ENCODE measurements at regions not wholly inside any gene's neighbourhood (a gene's known extent, or its start where the extent isn't known, plus 50 kb on each side); places are given as distances from the start of the nearest gene placed in this dataset.

- Mint-ChIP-seq H3K27me3 (peaks cover 5 to 20% of the 10 kb centered on the region in 2 donors), H3K27ac (no peak overlapping the region), H3K9me3 (peaks cover 2 to 12% of the 10 kb centered on the region in 2 donors), H3K4me3 (no peak overlapping the region), H3K4me1 (peaks cover 0 to 2% of the 10 kb centered on the region in 2 donors), H3K36me3 (peaks cover 0 to 4% of the 10 kb centered on the region in 2 donors)
- no peak for DNase-seq
- no peak for ATAC-seq (replicated peaks)
Observed at GRCh38 chr11:70486731-70487130, 88.4 kb downstream of the CTTN start.

DNA sequence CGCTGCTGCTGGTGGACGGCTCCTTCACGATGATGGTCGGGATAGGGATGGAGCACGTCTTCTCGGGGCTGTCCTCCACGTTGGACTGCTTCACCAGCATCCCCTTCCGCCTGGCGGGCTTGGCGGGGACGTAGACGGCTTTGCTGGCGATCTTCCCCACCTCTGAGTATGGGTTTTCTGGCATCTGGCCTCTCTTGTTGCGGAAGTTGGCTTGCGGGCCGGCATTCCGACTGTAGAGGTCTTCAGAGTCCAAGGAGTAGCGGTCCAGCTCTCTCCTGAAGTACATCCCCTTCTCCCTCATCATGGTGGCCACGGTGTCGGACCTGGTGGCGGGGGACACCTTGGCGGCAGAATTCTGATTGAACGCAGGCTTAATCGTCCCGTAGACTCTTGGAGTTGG is 88.8 kb downstream of the CTTN start:
- Mint-ChIP-seq H3K27me3 (peaks cover 5 to 16% of the 10 kb centered on the region in 2 donors), H3K4me3 (no peak overlapping the region)

GRCh38 chr11:70487756-70488155 is 89.4 kb downstream of the CTTN start:
- Mint-ChIP-seq H3K36me3 (peaks cover 0 to 4% of the 10 kb centered on the region in 2 donors), H3K4me1 (peaks cover 0 to 2% of the 10 kb centered on the region in 2 donors), H3K9me3 (peaks cover 4 to 15% of the 10 kb centered on the region in 2 donors), H3K4me3 (no peak overlapping the region), H3K27me3 (peaks cover 5 to 12% of the 10 kb centered on the region in 2 donors), H3K27ac (no peak overlapping the region)
- DNase-seq (no peak), ATAC-seq (replicated peaks) (no peak)

More for the DNA sequence above, 88.8 kb downstream of the CTTN start:
- Mint-ChIP-seq H3K27ac (no peak overlapping the region), H3K4me1 (peaks cover 0 to 2% of the 10 kb centered on the region in 2 donors), H3K36me3 (peaks cover 0 to 4% of the 10 kb centered on the region in 2 donors), H3K9me3 (peaks cover 4 to 15% of the 10 kb centered on the region in 2 donors)
- no peak for DNase-seq
- no peak for ATAC-seq (replicated peaks)

DNA sequence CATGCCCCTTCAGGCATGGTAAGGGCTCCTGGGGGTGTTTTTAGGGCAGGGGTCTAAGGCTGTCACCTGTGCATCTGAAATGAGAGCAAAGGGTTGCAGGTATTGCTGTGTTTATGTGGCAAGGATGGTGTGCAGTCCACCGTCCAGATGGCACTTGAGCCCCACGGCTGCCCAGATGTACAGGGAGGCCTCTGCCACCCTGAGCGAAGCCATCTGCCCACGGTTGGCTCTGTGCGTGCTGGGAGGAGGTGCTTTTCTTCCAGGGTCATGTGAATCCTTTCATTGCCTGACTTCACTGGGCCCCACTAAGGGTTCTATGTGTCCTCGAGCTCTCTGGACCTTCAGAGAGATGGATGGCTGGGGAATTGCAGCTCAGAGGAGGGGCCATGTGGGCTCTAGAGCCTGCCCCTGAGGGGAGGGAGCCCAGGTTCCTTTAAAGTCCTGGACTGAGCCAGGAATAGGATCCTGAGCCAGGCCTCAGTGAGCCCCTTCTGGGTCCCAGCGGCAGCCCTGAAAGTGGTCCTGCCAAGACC is 89.9 kb downstream of the CTTN start:
- DNase-seq: no peak
- Mint-ChIP-seq H3K4me3 (no peak overlapping the region), H3K4me1 (peaks cover 0 to 2% of the 10 kb centered on the region in 2 donors), H3K9me3 (peaks cover 4 to 15% of the 10 kb centered on the region in 2 donors), H3K27ac (no peak overlapping the region), H3K27me3 (peaks cover 5 to 12% of the 10 kb centered on the region in 2 donors), H3K36me3 (peaks cover 0 to 4% of the 10 kb centered on the region in 2 donors)
- no peak for ATAC-seq (replicated peaks)

DNA sequence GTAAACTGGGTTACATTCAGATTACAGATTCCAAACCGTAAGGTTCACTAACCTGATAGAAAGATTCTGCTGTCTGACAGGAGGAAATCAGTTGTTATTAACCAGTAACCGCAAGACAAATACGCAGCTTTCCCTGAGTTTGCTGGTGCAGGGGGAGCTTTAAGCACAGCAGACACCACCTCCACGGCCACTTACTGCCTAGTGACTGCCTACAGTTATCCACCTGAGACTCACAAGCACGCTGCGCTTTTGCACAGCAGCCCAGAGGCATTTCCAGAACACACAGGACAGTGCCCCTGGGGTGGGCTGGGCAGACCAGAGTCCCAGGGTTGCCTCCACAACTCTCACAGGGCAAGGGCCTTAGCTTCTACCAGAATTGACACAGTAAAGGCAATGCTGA is 90.9 kb downstream of the CTTN start:
- Mint-ChIP-seq H3K4me3 (no peak overlapping the region), H3K27ac (no peak overlapping the region), H3K9me3 (peaks cover 4 to 15% of the 10 kb centered on the region in 2 donors), H3K4me1 (peaks cover 0 to 2% of the 10 kb centered on the region in 2 donors), H3K27me3 (peaks cover 2 to 12% of the 10 kb centered on the region in 2 donors), H3K36me3 (peaks cover 0 to 4% of the 10 kb centered on the region in 2 donors)
- ATAC-seq (replicated peaks) (no peak), DNase-seq (no peak)

DNA sequence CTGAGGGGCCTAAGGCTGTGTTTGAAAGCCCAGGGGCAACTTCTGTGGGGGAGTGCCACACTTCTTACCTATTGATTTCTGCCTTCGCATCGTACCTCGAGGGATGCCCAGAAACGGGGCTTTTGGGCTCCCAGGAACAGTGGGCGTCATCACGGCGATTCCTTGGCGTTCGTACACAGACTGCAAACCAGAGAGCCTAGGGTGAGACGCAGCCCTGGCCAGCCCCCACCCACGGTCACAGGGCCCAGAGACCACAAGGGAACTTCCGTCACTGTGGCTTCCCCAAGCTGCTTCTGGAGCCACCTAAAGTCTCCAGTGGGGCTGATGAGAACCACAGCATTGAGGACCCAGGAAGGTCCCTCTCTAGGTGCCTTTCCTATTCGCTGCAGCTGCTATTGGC is 91.9 kb downstream of the CTTN start:
- Mint-ChIP-seq H3K27ac (peak overlapping the region; percentile 37), H3K4me3 (no peak overlapping the region), H3K36me3 (peaks cover 0 to 4% of the 10 kb centered on the region in 2 donors), H3K27me3 (peaks cover 5 to 6% of the 10 kb centered on the region in 2 donors), H3K4me1 (peaks cover 0 to 2% of the 10 kb centered on the region in 2 donors), H3K9me3 (peaks cover 4 to 15% of the 10 kb centered on the region in 2 donors)
- DNase-seq (peak; percentile 22), ATAC-seq (replicated peaks) (peak; percentile 67 to 82)

DNA sequence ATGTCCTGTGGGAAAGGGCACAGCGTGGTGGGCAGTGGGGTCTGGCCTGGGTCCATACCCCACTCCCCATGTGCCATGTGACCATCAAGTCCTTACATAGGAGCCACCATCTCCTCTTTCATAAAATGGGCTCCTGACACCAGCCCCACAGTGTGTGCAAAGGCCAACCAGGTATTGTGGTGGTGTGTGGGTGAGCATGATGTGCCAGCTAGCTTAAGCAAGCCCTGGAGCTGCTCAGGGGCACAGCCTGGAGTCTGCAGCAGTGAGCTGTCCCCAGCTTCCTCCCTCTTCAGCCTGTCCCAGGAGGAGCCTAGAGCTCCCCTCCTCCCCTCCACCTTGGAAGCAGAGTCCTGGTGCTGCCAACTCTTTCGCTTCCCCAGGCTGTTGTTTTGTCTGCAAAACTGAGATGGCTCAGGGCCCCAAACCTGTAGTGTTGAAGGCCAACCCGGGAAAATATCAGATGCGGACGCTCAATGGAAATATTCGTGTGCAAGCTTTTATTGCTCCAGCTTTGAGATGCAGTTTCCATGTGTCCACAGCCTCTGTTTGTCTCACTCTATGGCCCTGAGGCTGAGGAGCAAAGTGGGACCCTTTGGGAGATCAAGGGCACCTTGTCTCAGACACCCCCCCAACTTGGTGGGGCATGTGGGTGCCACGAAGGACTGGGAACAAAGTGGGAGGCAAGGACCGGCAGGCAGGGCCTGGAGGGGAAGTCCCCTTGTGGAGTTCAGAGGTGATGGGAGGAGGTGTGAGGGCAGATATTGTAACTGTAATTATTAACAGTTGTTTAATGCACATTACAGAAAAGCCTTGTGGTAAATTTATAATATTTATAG is 92.6 kb downstream of the CTTN start:
- Mint-ChIP-seq H3K4me3 (no peak overlapping the region), H3K9me3 (peaks cover 4 to 15% of the 10 kb centered on the region in 2 donors), H3K27ac (no peak overlapping the region), H3K36me3 (peaks cover 0 to 4% of the 10 kb centered on the region in 2 donors), H3K4me1 (peaks cover 0 to 2% of the 10 kb centered on the region in 2 donors), H3K27me3 (peaks cover 6 to 11% of the 10 kb centered on the region in 2 donors)
- ATAC-seq (replicated peaks) (peak in 1 of 2 donors; percentile 52), DNase-seq (no peak)

- ATAC-seq (replicated peaks): no peak
- Mint-ChIP-seq H3K4me1 (peaks cover 0 to 2% of the 10 kb centered on the region in 2 donors), H3K36me3 (peaks cover 0 to 4% of the 10 kb centered on the region in 2 donors), H3K9me3 (peaks cover 4 to 15% of the 10 kb centered on the region in 2 donors), H3K27me3 (peaks cover 6 to 12% of the 10 kb centered on the region in 2 donors), H3K4me3 (no peak overlapping the region), H3K27ac (no peak overlapping the region)
- no peak for DNase-seq
Observed at GRCh38 chr11:70491696-70492472, 93.6 kb downstream of the CTTN start.

DNA sequence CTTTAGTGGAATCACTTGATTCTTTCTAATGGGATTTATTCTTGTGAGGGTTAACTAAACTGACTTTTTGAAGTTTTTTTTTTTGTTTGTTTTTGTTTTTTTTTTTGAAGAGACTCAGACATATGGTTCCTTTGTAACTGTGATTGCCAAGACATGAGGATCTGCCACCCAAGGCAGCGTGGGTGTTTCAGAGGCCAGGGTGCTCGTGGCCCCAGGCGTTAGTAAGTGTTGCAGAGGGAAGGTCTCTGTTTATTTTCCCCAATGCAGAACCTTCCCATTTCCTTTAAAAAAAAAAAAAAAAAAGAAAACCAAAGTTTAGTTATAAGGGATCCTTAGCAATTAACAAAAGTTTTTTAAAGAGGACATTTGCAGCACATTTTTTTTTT is 94.8 kb downstream of the CTTN start:
- Mint-ChIP-seq H3K4me3 (no peak overlapping the region), H3K27ac (no peak overlapping the region), H3K9me3 (peaks cover 4 to 14% of the 10 kb centered on the region in 2 donors), H3K36me3 (peaks cover 0 to 4% of the 10 kb centered on the region in 2 donors), H3K27me3 (peaks cover 0 to 12% of the 10 kb centered on the region in 2 donors), H3K4me1 (peaks cover 0 to 2% of the 10 kb centered on the region in 2 donors)
- ATAC-seq (replicated peaks): no peak
- DNase-seq: no peak

- ATAC-seq (replicated peaks) (no peak), DNase-seq (no peak)
- peaks cover 0 to 12% of the 10 kb centered on the region in 2 donors for H3K27me3 Mint-ChIP-seq
- peaks cover 0 to 2% of the 10 kb centered on the region in 2 donors for H3K4me1 Mint-ChIP-seq
- H3K9me3 Mint-ChIP-seq: peaks cover 4 to 14% of the 10 kb centered on the region in 2 donors
- H3K36me3 Mint-ChIP-seq: peaks cover 0 to 4% of the 10 kb centered on the region in 2 donors
- H3K27ac Mint-ChIP-seq: no peak overlapping the region
- no peak overlapping the region for H3K4me3 Mint-ChIP-seq
Observed at GRCh38 chr11:70493891-70494290, 95.6 kb downstream of the CTTN start.

DNA sequence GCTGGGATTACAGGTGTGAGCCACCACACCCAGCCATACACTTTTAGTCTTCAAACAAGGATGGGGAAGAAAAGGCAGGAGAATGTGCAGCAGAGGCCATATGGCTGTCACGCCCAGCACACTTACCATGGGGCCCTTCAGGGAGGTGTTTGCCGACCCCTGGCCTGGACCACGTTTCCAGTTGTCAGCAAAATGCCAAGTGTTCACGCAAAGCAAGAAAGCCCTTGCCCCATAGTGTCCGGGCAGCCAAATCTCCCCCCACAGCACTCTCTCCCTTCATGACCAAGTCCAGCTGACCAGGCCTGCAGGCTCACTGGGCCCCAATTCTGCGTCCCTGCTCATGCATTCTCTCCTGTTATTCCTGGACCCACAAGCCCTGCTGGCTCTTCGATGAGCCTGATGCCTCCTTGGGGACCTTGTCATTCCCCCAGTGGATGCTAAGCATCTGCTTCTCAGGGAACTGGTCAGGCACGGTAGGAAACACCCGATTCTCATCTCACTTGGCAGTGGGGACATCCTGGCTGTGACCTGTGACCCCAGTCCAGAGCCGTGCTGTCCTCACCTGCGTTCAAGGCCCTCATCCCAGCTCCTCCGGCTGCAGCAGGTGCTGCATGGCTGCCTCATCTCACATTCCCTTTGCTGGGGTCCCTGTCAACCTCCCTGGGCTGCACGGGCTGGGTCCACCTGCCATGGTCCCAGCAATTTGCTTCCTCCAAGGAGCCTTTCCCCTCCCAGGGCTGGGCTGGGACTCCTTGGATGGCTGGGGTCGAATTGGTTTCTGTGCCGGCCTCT is 96.4 kb downstream of the CTTN start:
- Mint-ChIP-seq H3K9me3 (peaks cover 4 to 14% of the 10 kb centered on the region in 2 donors), H3K4me3 (no peak overlapping the region), H3K36me3 (peaks cover 0 to 4% of the 10 kb centered on the region in 2 donors), H3K27ac (no peak overlapping the region), H3K4me1 (peaks cover 0 to 2% of the 10 kb centered on the region in 2 donors), H3K27me3 (peaks cover 0 to 15% of the 10 kb centered on the region in 2 donors)
- DNase-seq: no peak
- no peak for ATAC-seq (replicated peaks)

DNA sequence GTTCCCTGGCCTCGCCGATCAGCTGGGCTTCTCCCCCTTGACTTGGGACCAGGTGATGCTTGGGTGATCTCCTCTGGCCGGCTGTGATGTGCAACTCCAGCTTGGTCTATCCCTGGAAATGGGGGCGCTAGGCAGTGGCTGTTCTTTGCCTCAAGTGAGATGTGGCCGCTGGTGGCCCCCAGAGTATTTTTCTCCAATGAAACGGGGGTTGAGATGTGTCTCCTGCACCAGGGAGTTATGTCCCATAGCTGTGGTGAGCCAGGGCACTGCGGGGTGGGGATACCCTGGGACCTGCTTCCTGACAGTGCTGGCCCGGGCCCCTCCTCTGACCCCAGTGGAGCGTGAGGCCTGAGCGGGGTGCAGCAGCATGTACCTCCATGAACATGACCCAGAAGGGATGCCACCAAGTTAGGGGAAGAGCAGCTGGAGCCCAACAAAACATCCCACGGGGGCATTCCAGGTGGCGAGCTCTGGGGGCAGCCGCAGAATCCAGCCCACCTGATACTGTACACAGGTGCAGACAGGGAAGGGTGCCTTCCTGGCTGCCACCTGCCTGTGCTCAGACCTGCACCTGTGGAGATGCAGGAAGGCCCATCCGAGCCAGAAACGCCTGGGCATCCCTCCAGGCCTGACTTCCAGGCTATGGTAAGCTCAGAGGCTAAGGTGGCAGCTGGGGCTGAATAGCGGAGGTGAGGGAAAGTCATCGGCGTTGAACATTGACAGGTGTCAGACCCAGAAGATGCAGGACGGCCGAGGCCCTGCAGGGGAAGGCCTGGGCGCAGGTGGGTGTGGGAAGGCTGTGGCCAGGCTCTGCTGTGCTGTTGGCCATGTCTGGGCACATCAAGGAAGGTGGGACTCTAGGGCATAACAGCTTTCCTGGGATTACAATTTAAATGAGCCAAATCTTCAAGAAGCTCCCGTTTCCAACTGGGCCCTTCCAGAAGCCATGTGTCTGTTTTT is 97.3 kb downstream of the CTTN start:
- peaks cover 0 to under 1% of the 10 kb centered on the region in 2 donors for H3K4me1 Mint-ChIP-seq
- H3K4me3 Mint-ChIP-seq: no peak overlapping the region
- peaks cover 4 to 12% of the 10 kb centered on the region in 2 donors for H3K9me3 Mint-ChIP-seq
- H3K27ac Mint-ChIP-seq: no peak overlapping the region
- ATAC-seq (replicated peaks): no peak
- H3K27me3 Mint-ChIP-seq: peaks cover 0 to 15% of the 10 kb centered on the region in 2 donors
- peaks cover 0 to 4% of the 10 kb centered on the region in 2 donors for H3K36me3 Mint-ChIP-seq
- DNase-seq: no peak

Measured in stimulated activated naive B cell treated with anti-CD40 and anti-IgM and Interleukin-4, amounts not matched to agents 10 μg/mL and 1 μg/mL and 100 μg/mL, for 72 hours (primary cell).